A549 (cell line): ENCODE measurements at regions not wholly inside any gene's neighbourhood (a gene's known extent, or its start where the extent isn't known, plus 50 kb on each side); places are given as distances from the start of the nearest gene placed in this dataset.

Experiments used
- ATAC-seq, 2 experiments: fragments of 200-7000 bp in 1 of 2; fragments of >200 bp in 1 of 2; cut with Nextera tagmentation in 1 of 2; cut with Tn5 transposase in 1 of 2; 3 replicates each; pipeline versions ENCODE4 v1.8.0 to v1.9.1; 2018 to 2020; ENCODE audit warnings: mild to moderate bottlenecking in 1 of 2, moderate library complexity in 1 of 2
- CTCF ChIA-PET: fragments of 300-600 bp; sonication (Branson Sonifier 250); formaldehyde crosslinking; extraction: SDS; loops from one replicate; lab custom pipeline; 2021; ENCODE audit warnings: antibody characterized with exemption, inconsistent platforms; lab: Yijun Ruan, JAX
- POLR2A ChIA-PET: fragments of 350-600 bp; formaldehyde crosslinking; extraction: SDS; loops from one replicate; lab custom pipeline; 2021; ENCODE audit warnings: antibody characterized with exemption, inconsistent platforms; lab: Yijun Ruan, JAX
- DNase-seq, 2 experiments: peaks; one replicate each; pipeline versions ENCODE4 v3.0.0 to v3.0.0-alpha.2; 2011 to 2016; ENCODE audit warnings: low read depth in 1 of 2, low spot score in 1 of 2
- FAIRE-seq: peaks from 2 replicates; lab custom pipeline; 2011; peaks lifted over from hg19 to GRCh38; lab: Jason Lieb, UNC
- H3K27ac ChIP-seq, 2 experiments: fragments of >200 bp; sonication (Bioruptor Twin); formaldehyde crosslinking; 3 replicates each; pipeline ENCODE4 v1.5.1; 2016 to 2017
- H3K4me1 ChIP-seq: fragments of >200 bp; sonication (Bioruptor Twin); formaldehyde crosslinking; 3 replicates; pipeline ENCODE4 v1.6.1; 2016
- H3K4me2 ChIP-seq: fragments of >200 bp; sonication (Bioruptor Twin); formaldehyde crosslinking; 3 replicates; pipeline ENCODE4 v1.6.1; 2016
- H3K4me3 ChIP-seq: fragments of >200 bp; sonication (Bioruptor Twin); formaldehyde crosslinking; 3 replicates; pipeline ENCODE4 v1.5.1; 2016
- H3K9me3 ChIP-seq: fragments of >200 bp; sonication (Bioruptor Twin); formaldehyde crosslinking; 3 replicates; pipeline ENCODE4 v1.6.1; 2016
- BHLHE40 ChIP-seq: IDR thresholded peaks from 2 replicates; pipeline ENCODE4 v1.6.1; 2012; ENCODE audit warnings: low read depth, low read length, inconsistent platforms
- CEBPB ChIP-seq, 2 experiments: fragments of >200 bp in 1 of 2; sonication (Bioruptor Twin) in 1 of 2; formaldehyde crosslinking in 1 of 2; IDR thresholded peaks; 2 replicates each; pipeline ENCODE4 v1.6.1; 2012 to 2016
- CHD2 ChIP-seq: fragments of 150-350 bp; IDR thresholded peaks from 2 replicates; pipeline ENCODE4 v1.6.1; 2014; ENCODE audit warnings: low read length; ENCODE audit not compliant: partially characterized antibody
- CHD4 ChIP-seq: fragments of 200-600 bp; sonication (generic); IDR thresholded peaks from 2 replicates; pipeline ENCODE4 v1.6.1; 2016; ENCODE audit warnings: antibody characterized with exemption, mild to moderate bottlenecking, borderline replicate concordance
- EHF ChIP-seq: fragments of 250-450 bp; sonication (Bioruptor Pico); IDR thresholded peaks from 2 replicates; pipeline ENCODE4 v1.5.0; 2020; ENCODE audit warnings: mild to moderate bottlenecking
- EHMT2 ChIP-seq: fragments of 200-600 bp; sonication (generic); IDR thresholded peaks from 2 replicates; pipeline ENCODE4 v1.6.1; 2016; ENCODE audit warnings: antibody characterized with exemption, low read depth, mild to moderate bottlenecking, moderate library complexity
- EP300 ChIP-seq, 2 experiments: fragments of >200 bp; sonication (Bioruptor Twin); formaldehyde crosslinking; IDR thresholded peaks; 2 replicates in 1 of 2; 3 replicates in 1 of 2; pipeline ENCODE4 v1.6.1; 2016 to 2017
- ESRRA ChIP-seq: fragments of 150-350 bp; IDR thresholded peaks from 2 replicates; pipeline ENCODE4 v1.6.1; 2014; ENCODE audit warnings: mild to moderate bottlenecking, low read length, borderline replicate concordance
- HEYL ChIP-seq: fragments of 250-450 bp; sonication (Bioruptor Pico); IDR thresholded peaks from 2 replicates; pipeline ENCODE4 v1.8.0; 2021; ENCODE audit warnings: mild to moderate bottlenecking, moderate library complexity
- HOXB5 ChIP-seq: fragments of 250-450 bp; sonication (Bioruptor Pico); IDR thresholded peaks from 2 replicates; pipeline ENCODE4 v1.5.0; 2020; ENCODE audit warnings: mild to moderate bottlenecking, moderate library complexity
- MAZ ChIP-seq: fragments of 150-350 bp; IDR thresholded peaks from 2 replicates; pipeline ENCODE4 v1.6.1; 2014; ENCODE audit warnings: antibody characterized with exemption, low read depth, low read length, borderline replicate concordance
- NFE2L2 ChIP-seq: fragments of 150-350 bp; conservative IDR thresholded peaks from 2 replicates; pipeline ENCODE4 v1.6.1; 2014; ENCODE audit warnings: low read length
- NR3C1 ChIP-seq: fragments of >200 bp; sonication (Bioruptor Twin); formaldehyde crosslinking; IDR thresholded peaks from 3 replicates; pipeline ENCODE4 v1.6.1; 2017
- PHF8 ChIP-seq: fragments of 200-600 bp; sonication (generic); IDR thresholded peaks from 2 replicates; pipeline ENCODE4 v1.6.1; 2016; ENCODE audit warnings: low read depth, mild to moderate bottlenecking, antibody characterized with exemption, moderate library complexity, borderline replicate concordance
- POLR2AphosphoS2 ChIP-seq: conservative IDR thresholded peaks from 2 replicates; pipeline ENCODE4 v1.6.1; 2012; ENCODE audit warnings: low read length, improper control_type of control experiment, inconsistent platforms
- RAD21 ChIP-seq, 2 experiments: fragments of >200 bp in 1 of 2; sonication (Bioruptor Twin) in 1 of 2; formaldehyde crosslinking in 1 of 2; IDR thresholded peaks in 1 of 2; conservative IDR thresholded peaks in 1 of 2; 2 replicates in 1 of 2; 3 replicates in 1 of 2; pipeline ENCODE4 v1.6.1; 2012 to 2018; ENCODE audit warnings: inconsistent platforms in 1 of 2
- RFX5 ChIP-seq: fragments of 450-650 bp; IDR thresholded peaks from 2 replicates; pipeline ENCODE4 v1.7.1; 2014; ENCODE audit warnings: antibody characterized with exemption, mild to moderate bottlenecking, moderate library complexity
- SREBF2 ChIP-seq: fragments of 450-650 bp; IDR thresholded peaks from 2 replicates; pipeline ENCODE4 v1.6.1; 2014; ENCODE audit warnings: mild to moderate bottlenecking, moderate library complexity
- TP53 ChIP-seq: fragments of 250-450 bp; sonication (Bioruptor Pico); IDR thresholded peaks from 2 replicates; pipeline ENCODE4 v1.5.0; 2021; ENCODE audit warnings: mild to moderate bottlenecking, moderate library complexity
- ZFP36 ChIP-seq: fragments of 450-650 bp; IDR thresholded peaks from 2 replicates; pipeline ENCODE4 v1.6.1; 2014; ENCODE audit warnings: borderline replicate concordance; ENCODE audit not compliant: partially characterized antibody
- ZNF302 ChIP-seq: fragments of 250-450 bp; sonication (Bioruptor Pico); IDR thresholded peaks from 2 replicates; pipeline ENCODE4 v1.9.0; 2021; ENCODE audit warnings: inconsistent platforms, mild to moderate bottlenecking, moderate library complexity
- WGBS: methylation state at CpG from one replicate; pipeline ENCODE4 v1.1.6; 2017; ENCODE audit errors: missing lambda C conversion rate; 5-methylcytosine and 5-hydroxymethylcytosine counted together
- TF ChIP-seq, protein P1 (sequence below): IDR thresholded peaks from 2 replicates; pipeline ENCODE4 v1.6.1; 2012; ENCODE audit warnings: low read depth, borderline replicate concordance
- TF ChIP-seq, protein P2 (sequence below): fragments of 200-600 bp; sonication (generic); IDR thresholded peaks from 2 replicates; pipeline ENCODE4 v1.6.1; 2016; ENCODE audit warnings: antibody characterized with exemption, mild to moderate bottlenecking, moderate library complexity
- TF ChIP-seq, protein P3 (sequence below): IDR thresholded peaks from 2 replicates; pipeline ENCODE4 v1.6.1; 2012
- TF ChIP-seq, protein P4 (sequence below): IDR thresholded peaks from 2 replicates; pipeline ENCODE4 v1.6.1; 2012

DNA sequence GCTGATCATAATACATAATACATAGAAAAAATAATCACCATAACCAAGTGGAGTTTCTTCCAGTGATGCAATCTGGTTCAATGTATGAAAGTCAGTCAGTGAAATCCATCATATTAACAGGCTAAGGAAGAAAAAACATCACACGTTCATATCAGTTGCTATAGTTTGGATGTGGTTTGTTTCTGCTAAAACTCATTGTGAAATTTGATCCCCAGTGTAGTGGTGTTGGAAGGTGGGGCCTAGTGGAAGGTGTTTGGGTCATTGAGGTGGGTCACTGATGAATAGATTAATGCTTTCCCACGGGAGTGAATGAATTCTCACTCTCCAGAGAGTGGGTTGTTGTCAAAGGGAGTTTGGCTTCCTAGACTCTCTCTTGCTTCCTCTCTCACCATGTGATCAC lies 84.6 kb upstream of the PTGDR start:
- H3K9me3 ChIP-seq = peaks cover 10% of the 10 kb centered on the region; the same call in 1 of the 3 replicates
- no peak overlapping the region for H3K4me2 ChIP-seq
- POLR2A ChIA-PET = no interaction called here
- no peak for TF ChIP-seq POLR2AphosphoS2
- TF ChIP-seq CEBPB (IDR thresholded peaks at IDR 0.05) = no peak
- TF ChIP-seq PHF8 = no peak
- TF ChIP-seq HEYL (CRISPR knock-in tag) = no peak
- TF ChIP-seq CHD2 = no peak
- TF ChIP-seq NFE2L2 = no peak
- TF ChIP-seq EHF (CRISPR knock-in tag) = no peak
- TF ChIP-seq TP53 (CRISPR knock-in tag) = no peak
- TF ChIP-seq, protein P1, sequence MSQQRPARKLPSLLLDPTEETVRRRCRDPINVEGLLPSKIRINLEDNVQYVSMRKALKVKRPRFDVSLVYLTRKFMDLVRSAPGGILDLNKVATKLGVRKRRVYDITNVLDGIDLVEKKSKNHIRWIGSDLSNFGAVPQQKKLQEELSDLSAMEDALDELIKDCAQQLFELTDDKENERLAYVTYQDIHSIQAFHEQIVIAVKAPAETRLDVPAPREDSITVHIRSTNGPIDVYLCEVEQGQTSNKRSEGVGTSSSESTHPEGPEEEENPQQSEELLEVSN = no peak
- no peak for TF ChIP-seq HOXB5
- TF ChIP-seq ZNF302 (CRISPR knock-in tag) = no peak
- TF ChIP-seq NR3C1 = no peak
- CTCF ChIA-PET = no interaction called here
- no peak overlapping the region for H3K27ac ChIP-seq
- 0% methylated on average over 2 of the region's 2 CpGs for WGBS
- ATAC-seq (no peak), DNase-seq (no peak), FAIRE-seq (no peak)
- H3K4me3 ChIP-seq = no peak overlapping the region
- no peaks in the 10 kb centered on the region for H3K4me1 ChIP-seq

DNA sequence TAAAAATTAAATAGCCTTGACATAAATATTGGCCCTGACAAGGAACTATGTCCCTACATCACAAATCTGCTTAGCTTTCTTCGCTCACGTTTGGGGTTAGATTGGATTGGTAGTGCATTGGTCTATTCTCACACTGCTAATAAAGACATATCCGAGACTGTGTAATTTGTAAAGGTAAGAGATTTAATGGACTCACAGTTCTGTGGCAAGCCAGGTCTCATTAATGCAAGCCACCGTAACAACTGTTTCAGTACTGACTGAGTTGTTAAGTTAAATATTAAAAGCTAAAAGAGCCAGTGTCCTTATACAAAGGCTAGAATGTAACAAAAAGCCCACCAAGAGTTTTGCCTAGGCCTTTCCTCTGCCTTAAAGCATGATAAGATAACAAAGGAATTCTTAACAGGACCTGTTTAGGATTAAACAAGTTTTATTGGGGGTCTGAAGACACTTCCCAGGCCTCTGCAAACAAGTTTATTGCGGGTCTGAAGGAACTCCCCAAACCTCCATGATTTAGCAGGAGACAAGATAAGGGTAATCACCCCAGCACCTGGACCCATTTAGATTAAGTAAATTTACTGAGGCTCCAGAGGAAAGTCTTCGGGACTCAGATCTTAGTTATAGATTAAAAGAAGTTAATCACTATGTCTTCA lies 88.2 kb upstream of the PTGDR start:
- no peaks in the 10 kb centered on the region for H3K4me1 ChIP-seq
- WGBS = 48% methylated on average over 6 of the region's 6 CpGs

DNA sequence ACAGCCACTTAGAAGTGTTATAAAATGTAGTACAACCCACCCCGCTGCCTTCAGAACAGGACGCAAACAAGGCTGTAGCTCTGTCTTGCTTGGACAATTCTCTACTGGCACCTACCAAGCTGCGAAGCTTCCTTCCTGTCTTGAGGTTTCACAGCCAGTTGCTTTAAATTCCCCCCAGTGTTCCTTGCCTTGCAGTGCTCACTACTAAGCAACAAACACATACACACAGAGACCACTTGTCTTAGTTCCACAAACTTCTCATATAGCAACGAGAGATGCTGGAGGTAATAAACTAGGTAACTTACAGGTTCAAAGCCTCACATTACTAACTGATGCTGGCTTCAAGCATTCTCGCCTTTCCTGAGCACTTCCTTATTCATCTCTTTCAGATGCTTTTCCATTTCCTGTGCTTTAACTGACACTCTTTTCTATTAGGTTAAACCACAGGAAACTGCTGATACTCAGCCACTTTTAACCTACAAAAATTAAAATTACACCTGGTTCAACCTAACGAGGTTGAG lies 91.5 kb upstream of the PTGDR start:
- ATAC-seq (no peak), FAIRE-seq (no peak), DNase-seq (no peak)
- POLR2A ChIA-PET = no interaction called here
- H3K4me1 ChIP-seq = no peaks in the 10 kb centered on the region
- H3K4me3 ChIP-seq = no peak overlapping the region
- TF ChIP-seq SREBF2 = no peak
- TF ChIP-seq BHLHE40 = no peak
- no peak for TF ChIP-seq EP300 (IDR thresholded peaks at IDR 0.05)
- TF ChIP-seq RAD21 (conservative IDR thresholded peaks at IDR 0.05 in 1 of 2, IDR thresholded peaks at IDR 0.05 in 1 of 2) = no peak
- TF ChIP-seq CHD4 = no peak
- TF ChIP-seq, protein P2, sequence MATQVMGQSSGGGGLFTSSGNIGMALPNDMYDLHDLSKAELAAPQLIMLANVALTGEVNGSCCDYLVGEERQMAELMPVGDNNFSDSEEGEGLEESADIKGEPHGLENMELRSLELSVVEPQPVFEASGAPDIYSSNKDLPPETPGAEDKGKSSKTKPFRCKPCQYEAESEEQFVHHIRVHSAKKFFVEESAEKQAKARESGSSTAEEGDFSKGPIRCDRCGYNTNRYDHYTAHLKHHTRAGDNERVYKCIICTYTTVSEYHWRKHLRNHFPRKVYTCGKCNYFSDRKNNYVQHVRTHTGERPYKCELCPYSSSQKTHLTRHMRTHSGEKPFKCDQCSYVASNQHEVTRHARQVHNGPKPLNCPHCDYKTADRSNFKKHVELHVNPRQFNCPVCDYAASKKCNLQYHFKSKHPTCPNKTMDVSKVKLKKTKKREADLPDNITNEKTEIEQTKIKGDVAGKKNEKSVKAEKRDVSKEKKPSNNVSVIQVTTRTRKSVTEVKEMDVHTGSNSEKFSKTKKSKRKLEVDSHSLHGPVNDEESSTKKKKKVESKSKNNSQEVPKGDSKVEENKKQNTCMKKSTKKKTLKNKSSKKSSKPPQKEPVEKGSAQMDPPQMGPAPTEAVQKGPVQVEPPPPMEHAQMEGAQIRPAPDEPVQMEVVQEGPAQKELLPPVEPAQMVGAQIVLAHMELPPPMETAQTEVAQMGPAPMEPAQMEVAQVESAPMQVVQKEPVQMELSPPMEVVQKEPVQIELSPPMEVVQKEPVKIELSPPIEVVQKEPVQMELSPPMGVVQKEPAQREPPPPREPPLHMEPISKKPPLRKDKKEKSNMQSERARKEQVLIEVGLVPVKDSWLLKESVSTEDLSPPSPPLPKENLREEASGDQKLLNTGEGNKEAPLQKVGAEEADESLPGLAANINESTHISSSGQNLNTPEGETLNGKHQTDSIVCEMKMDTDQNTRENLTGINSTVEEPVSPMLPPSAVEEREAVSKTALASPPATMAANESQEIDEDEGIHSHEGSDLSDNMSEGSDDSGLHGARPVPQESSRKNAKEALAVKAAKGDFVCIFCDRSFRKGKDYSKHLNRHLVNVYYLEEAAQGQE = no peak
- TF ChIP-seq ESRRA = no peak
- TF ChIP-seq, protein P3, sequence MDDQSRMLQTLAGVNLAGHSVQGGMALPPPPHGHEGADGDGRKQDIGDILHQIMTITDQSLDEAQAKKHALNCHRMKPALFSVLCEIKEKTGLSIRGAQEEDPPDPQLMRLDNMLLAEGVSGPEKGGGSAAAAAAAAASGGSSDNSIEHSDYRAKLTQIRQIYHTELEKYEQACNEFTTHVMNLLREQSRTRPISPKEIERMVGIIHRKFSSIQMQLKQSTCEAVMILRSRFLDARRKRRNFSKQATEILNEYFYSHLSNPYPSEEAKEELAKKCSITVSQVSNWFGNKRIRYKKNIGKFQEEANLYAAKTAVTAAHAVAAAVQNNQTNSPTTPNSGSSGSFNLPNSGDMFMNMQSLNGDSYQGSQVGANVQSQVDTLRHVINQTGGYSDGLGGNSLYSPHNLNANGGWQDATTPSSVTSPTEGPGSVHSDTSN = no peak
- TF ChIP-seq, protein P1 = no peak
- no peak for TF ChIP-seq PHF8
- TF ChIP-seq EHMT2 = no peak
- no peak for TF ChIP-seq ZFP36
- no peak for TF ChIP-seq MAZ
- no peak for TF ChIP-seq RFX5
- TF ChIP-seq, all 56 proteins: peak for 0
- WGBS = 22% methylated on average over 6 of the region's 6 CpGs
- no peak overlapping the region for H3K4me2 ChIP-seq
- CTCF ChIA-PET = no interaction called here
- no peak overlapping the region for H3K27ac ChIP-seq
- H3K9me3 ChIP-seq = peaks cover 9% of the 10 kb centered on the region; the same call in 1 of the 3 replicates

More for the DNA sequence above, 88.2 kb upstream of the PTGDR start:
- Histone ChIP-seq H3K27ac (no peak overlapping the region), H3K4me3 (no peak overlapping the region), H3K4me2 (no peak overlapping the region), H3K9me3 (peaks cover 10% of the 10 kb centered on the region; the same call in 1 of the 3 replicates)
- no peak for ATAC-seq
- POLR2A ChIA-PET = interaction anchor here (0.6 kb wide), 1 partner anchor 350 kb away, joined by 10 read pairs; no protein-coding TSS in a partner anchor
- no peak for DNase-seq
- no peak for TF ChIP-seq PHF8
- TF ChIP-seq, protein P4, sequence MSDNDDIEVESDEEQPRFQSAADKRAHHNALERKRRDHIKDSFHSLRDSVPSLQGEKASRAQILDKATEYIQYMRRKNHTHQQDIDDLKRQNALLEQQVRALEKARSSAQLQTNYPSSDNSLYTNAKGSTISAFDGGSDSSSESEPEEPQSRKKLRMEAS = no peak
- TF ChIP-seq TP53 (CRISPR knock-in tag) = no peak
- TF ChIP-seq, protein P1 = no peak
- TF ChIP-seq HEYL (CRISPR knock-in tag) = no peak
- no peak for FAIRE-seq
- CTCF ChIA-PET = no interaction called here
